ENCODE measurements at regions not wholly inside any gene's neighbourhood (a gene's known extent, or its start where the extent isn't known, plus 50 kb on each side); places are given as distances from the start of the nearest gene placed in this dataset.
A peak's percentile ranks its signal among the peaks of the same experiment; 100 is the strongest.

GRCh38 chr13:72537395-72537780 is 190.0 kb downstream of the MZT1 start:
- no peak for DNase-seq (ENCODE audit: low read depth in 4 of 4, low spot score in 3 of 4)

- DNase-seq (ENCODE audit: low read depth in 4 of 4, low spot score in 3 of 4): peak in 3 of 4 donors; percentile 41 to 67 (median 43)
These were observed 190.6 kb downstream of the MZT1 start for GRCh38 chr13:72536714-72537394.

- DNase-seq (ENCODE audit: low read depth in 4 of 4, low spot score in 3 of 4): no peak
These were observed 192.3 kb downstream of the MZT1 start for GRCh38 chr13:72534951-72535640.

- DNase-seq (ENCODE audit: low read depth in 4 of 4, low spot score in 3 of 4): no peak
These were observed 197.0 kb downstream of the MZT1 start for GRCh38 chr13:72530471-72530870.

GRCh38 chr13:72527333-72527732 is 200.1 kb downstream of the MZT1 start:
- DNase-seq (ENCODE audit: low read depth in 4 of 4, low spot score in 3 of 4): no peak

- DNase-seq (ENCODE audit: low read depth in 4 of 4, low spot score in 3 of 4): no peak
These were observed 203.8 kb downstream of the MZT1 start for GRCh38 chr13:72523593-72523992.

GRCh38 chr13:72523049-72523448 is 204.4 kb downstream of the MZT1 start:
- DNase-seq (ENCODE audit: low read depth in 4 of 4, low spot score in 3 of 4): no peak

GRCh38 chr13:72521940-72522661 is 205.3 kb downstream of the MZT1 start:
- DNase-seq (ENCODE audit: low read depth in 4 of 4, low spot score in 3 of 4): no peak

GRCh38 chr13:72514146-72514545 is 213.3 kb downstream of the MZT1 start:
- no peak for DNase-seq (ENCODE audit: low read depth in 4 of 4, low spot score in 3 of 4)

- no peak for DNase-seq (ENCODE audit: low read depth in 4 of 4, low spot score in 3 of 4)
These were observed 219.0 kb downstream of the MZT1 start for GRCh38 chr13:72508392-72508791.

- DNase-seq (ENCODE audit: low read depth in 4 of 4, low spot score in 3 of 4): no peak
These were observed 219.8 kb downstream of the MZT1 start for GRCh38 chr13:72507416-72508199.

GRCh38 chr13:72506706-72507105 is 220.7 kb downstream of the MZT1 start:
- DNase-seq (ENCODE audit: low read depth in 4 of 4, low spot score in 3 of 4): no peak

- no peak for DNase-seq (ENCODE audit: low read depth in 4 of 4, low spot score in 3 of 4)
These were observed 222.1 kb downstream of the MZT1 start for GRCh38 chr13:72505376-72505775.

- no peak for DNase-seq (ENCODE audit: low read depth in 4 of 4, low spot score in 3 of 4)
These were observed 223.1 kb downstream of the MZT1 start for GRCh38 chr13:72504131-72504841.

GRCh38 chr13:72500851-72501250 is 226.6 kb downstream of the MZT1 start:
- DNase-seq (ENCODE audit: low read depth in 4 of 4, low spot score in 3 of 4): no peak

- no peak for DNase-seq (ENCODE audit: low read depth in 4 of 4, low spot score in 3 of 4)
These were observed 231.7 kb downstream of the MZT1 start for GRCh38 chr13:72495681-72496080.

GRCh38 chr13:72489751-72490150 is 237.7 kb downstream of the MZT1 start:
- DNase-seq (ENCODE audit: low read depth in 4 of 4, low spot score in 3 of 4): no peak

GRCh38 chr13:72473321-72473720 is 254.1 kb downstream of the MZT1 start:
- DNase-seq (ENCODE audit: low read depth in 4 of 4, low spot score in 3 of 4): no peak

- DNase-seq (ENCODE audit: low read depth in 4 of 4, low spot score in 3 of 4): no peak
These were observed 257.5 kb downstream of the MZT1 start for GRCh38 chr13:72469906-72470305.

- DNase-seq (ENCODE audit: low read depth in 4 of 4, low spot score in 3 of 4): no peak
These were observed 263.9 kb downstream of the MZT1 start for GRCh38 chr13:72463561-72463960.
